ENCODE measurements at regions not wholly inside any gene's neighbourhood (a gene's known extent, or its start where the extent isn't known, plus 50 kb on each side); places are given as distances from the start of the nearest gene placed in this dataset.

GRCh38 chr11:98725471-98725870, 295.3 kb upstream of the CNTN5 start:
- 0 out of 2 replicates have a peak, but pooled peaks cover 6% of the 10 kb centered on the region for H3K9me3 ChIP-seq
- no peak for DNase-seq
- POLR2A ChIA-PET: no interaction called here
- H3K4me3 Mint-ChIP-seq (ENCODE audit: unreplicated experiment): no peak overlapping the region
- H3K36me3 Mint-ChIP-seq (ENCODE audit: insufficient read depth, unreplicated experiment): no peaks in the 10 kb centered on the region
- peaks cover 3% of the 10 kb centered on the region for H3K27me3 Mint-ChIP-seq (ENCODE audit: insufficient read depth, unreplicated experiment)
- TF ChIP-seq, protein P1, sequence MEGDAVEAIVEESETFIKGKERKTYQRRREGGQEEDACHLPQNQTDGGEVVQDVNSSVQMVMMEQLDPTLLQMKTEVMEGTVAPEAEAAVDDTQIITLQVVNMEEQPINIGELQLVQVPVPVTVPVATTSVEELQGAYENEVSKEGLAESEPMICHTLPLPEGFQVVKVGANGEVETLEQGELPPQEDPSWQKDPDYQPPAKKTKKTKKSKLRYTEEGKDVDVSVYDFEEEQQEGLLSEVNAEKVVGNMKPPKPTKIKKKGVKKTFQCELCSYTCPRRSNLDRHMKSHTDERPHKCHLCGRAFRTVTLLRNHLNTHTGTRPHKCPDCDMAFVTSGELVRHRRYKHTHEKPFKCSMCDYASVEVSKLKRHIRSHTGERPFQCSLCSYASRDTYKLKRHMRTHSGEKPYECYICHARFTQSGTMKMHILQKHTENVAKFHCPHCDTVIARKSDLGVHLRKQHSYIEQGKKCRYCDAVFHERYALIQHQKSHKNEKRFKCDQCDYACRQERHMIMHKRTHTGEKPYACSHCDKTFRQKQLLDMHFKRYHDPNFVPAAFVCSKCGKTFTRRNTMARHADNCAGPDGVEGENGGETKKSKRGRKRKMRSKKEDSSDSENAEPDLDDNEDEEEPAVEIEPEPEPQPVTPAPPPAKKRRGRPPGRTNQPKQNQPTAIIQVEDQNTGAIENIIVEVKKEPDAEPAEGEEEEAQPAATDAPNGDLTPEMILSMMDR (IDR thresholded peaks at IDR 0.05; ENCODE audit: insufficient read depth in 1 of 2, low read depth in 1 of 2, low read length in 1 of 2, severe bottlenecking in 1 of 2, unreplicated experiment in 1 of 2): no peak
- CTCF ChIA-PET: no interaction called here
- H3K4me1 ChIP-seq: peaks cover 8% of the 10 kb centered on the region; the same call in 1 of the 2 replicates
- no peaks in the 10 kb centered on the region for H3K4me1 Mint-ChIP-seq (ENCODE audit: low read depth, unreplicated experiment)
- no peaks in the 10 kb centered on the region for H3K9me3 Mint-ChIP-seq (ENCODE audit: unreplicated experiment)
- H3K27ac Mint-ChIP-seq (ENCODE audit: unreplicated experiment): no peak overlapping the region
- BruUV-seq (replicated peaks): no TSS peak
- no peak overlapping the region for H3K4me3 ChIP-seq (ENCODE audit: low read depth, low read length)
- no peaks in the 10 kb centered on the region for H3K36me3 ChIP-seq (ENCODE audit: control insufficient read depth, insufficient read depth, low read length)
- H3K27me3 ChIP-seq (replicated peaks; ENCODE audit: control insufficient read depth, insufficient read depth, low read length): no peaks in the 10 kb centered on the region
- intact Hi-C loops (cut with micrococcal nuclease; ENCODE audit: unreplicated experiment): no loop called here

DNA sequence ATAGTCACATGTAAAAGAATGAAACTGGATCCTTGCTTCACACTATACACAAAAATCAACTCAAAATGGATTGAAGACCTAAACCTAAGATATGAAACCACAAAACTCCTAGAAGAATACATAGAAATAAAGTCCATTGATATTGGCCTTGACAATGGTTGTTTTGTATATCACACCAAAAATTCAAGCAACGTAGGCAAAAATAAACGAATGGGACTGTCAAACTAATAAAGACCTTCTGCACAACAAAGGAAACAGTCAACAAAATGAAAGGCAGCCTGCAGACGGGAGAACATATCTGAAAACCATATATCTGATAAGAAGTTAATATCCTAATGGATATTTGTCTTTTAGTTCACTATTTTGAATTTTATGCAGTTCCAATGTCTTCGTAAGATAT, 292.3 kb upstream of the CNTN5 start:
- no peaks in the 10 kb centered on the region for H3K27me3 ChIP-seq (replicated peaks; ENCODE audit: control insufficient read depth, insufficient read depth, low read length)
- H3K9me3 Mint-ChIP-seq (ENCODE audit: unreplicated experiment): no peaks in the 10 kb centered on the region
- intact Hi-C loops (cut with micrococcal nuclease; ENCODE audit: unreplicated experiment): no loop called here
- DNase-seq: no peak
- H3K27ac Mint-ChIP-seq (ENCODE audit: unreplicated experiment): no peak overlapping the region
- H3K27me3 Mint-ChIP-seq (ENCODE audit: insufficient read depth, unreplicated experiment): peaks cover 3% of the 10 kb centered on the region
- TF ChIP-seq, protein P1 (IDR thresholded peaks at IDR 0.05; ENCODE audit: insufficient read depth in 1 of 2, low read depth in 1 of 2, low read length in 1 of 2, severe bottlenecking in 1 of 2, unreplicated experiment in 1 of 2): no peak
- H3K4me1 ChIP-seq: no peaks in the 10 kb centered on the region
- BruUV-seq (replicated peaks): no TSS peak
- no peaks in the 10 kb centered on the region for H3K36me3 ChIP-seq (ENCODE audit: control insufficient read depth, insufficient read depth, low read length)
- H3K9me3 ChIP-seq: 0 out of 2 replicates have a peak, but pooled peaks cover 6% of the 10 kb centered on the region
- POLR2A ChIA-PET: no interaction called here
- CTCF ChIA-PET: no interaction called here
- no peaks in the 10 kb centered on the region for H3K36me3 Mint-ChIP-seq (ENCODE audit: insufficient read depth, unreplicated experiment)
- H3K4me3 ChIP-seq (ENCODE audit: low read depth, low read length): no peak overlapping the region
- H3K4me1 Mint-ChIP-seq (ENCODE audit: low read depth, unreplicated experiment): no peaks in the 10 kb centered on the region
- H3K4me3 Mint-ChIP-seq (ENCODE audit: unreplicated experiment): no peak overlapping the region

GRCh38 chr11:98729118-98729517, 291.6 kb upstream of the CNTN5 start:
- Mint-ChIP-seq H3K4me1 (ENCODE audit: low read depth, unreplicated experiment) (no peaks in the 10 kb centered on the region), H3K4me3 (ENCODE audit: unreplicated experiment) (no peak overlapping the region), H3K27me3 (ENCODE audit: insufficient read depth, unreplicated experiment) (peaks cover 3% of the 10 kb centered on the region), H3K9me3 (ENCODE audit: unreplicated experiment) (no peaks in the 10 kb centered on the region), H3K36me3 (ENCODE audit: insufficient read depth, unreplicated experiment) (no peaks in the 10 kb centered on the region), H3K27ac (ENCODE audit: unreplicated experiment) (no peak overlapping the region)
- Histone ChIP-seq H3K36me3 (ENCODE audit: control insufficient read depth, insufficient read depth, low read length) (no peaks in the 10 kb centered on the region), H3K4me3 (ENCODE audit: low read depth, low read length) (no peak overlapping the region), H3K4me1 (no peaks in the 10 kb centered on the region), H3K9me3 (0 out of 2 replicates have a peak, but pooled peaks cover 2% of the 10 kb centered on the region), H3K27me3 (replicated peaks; ENCODE audit: control insufficient read depth, insufficient read depth, low read length) (no peaks in the 10 kb centered on the region)
- BruUV-seq (replicated peaks): no TSS peak
- CTCF ChIA-PET: no interaction called here
- POLR2A ChIA-PET: no interaction called here
- no peak for DNase-seq
- TF ChIP-seq, protein P1 (IDR thresholded peaks at IDR 0.05; ENCODE audit: insufficient read depth in 1 of 2, low read depth in 1 of 2, low read length in 1 of 2, severe bottlenecking in 1 of 2, unreplicated experiment in 1 of 2): no peak
- intact Hi-C loops (cut with micrococcal nuclease; ENCODE audit: unreplicated experiment): no loop called here
